ENCODE measurements at regions not wholly inside any gene's neighbourhood (a gene's known extent, or its start where the extent isn't known, plus 50 kb on each side); places are given as distances from the start of the nearest gene placed in this dataset.

DNA sequence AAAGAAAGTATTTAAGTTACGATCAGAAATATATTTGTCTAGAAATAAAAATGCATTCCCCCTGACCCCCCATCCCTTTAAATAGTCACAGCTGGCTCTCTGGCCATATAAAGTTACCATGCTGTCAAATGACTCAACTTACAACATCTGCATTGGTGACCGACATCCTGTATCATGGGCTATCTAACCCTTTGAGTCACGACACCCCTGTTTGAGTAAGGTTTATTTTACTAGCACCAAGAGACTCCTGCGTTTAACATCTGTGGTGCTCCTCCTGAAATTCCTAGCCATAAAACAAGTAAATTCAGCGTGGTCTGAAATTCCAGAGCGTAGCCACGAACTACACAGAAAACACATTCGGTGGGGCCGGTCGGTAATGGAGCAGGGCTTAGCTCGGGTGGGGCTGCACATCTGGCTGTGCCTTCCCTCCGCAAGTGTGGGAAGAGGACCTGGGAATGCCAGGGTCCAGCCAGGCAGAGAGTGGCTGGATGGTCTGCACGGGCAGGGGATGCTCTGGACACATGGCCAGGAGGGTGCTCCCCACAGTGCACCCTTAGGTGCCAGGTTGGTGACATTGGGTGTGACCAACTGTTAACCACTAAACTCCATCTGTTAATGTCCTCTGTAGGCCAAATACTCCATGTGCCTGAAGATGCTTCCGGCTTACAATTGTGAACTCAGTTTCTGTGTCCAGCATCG lies 53.0 kb upstream of the CLDN14 start:
- no peak for DNase-seq

GRCh38 chr21:36533468-36533848 lies 53.5 kb upstream of the CLDN14 start:
- DNase-seq: no peak

DNA sequence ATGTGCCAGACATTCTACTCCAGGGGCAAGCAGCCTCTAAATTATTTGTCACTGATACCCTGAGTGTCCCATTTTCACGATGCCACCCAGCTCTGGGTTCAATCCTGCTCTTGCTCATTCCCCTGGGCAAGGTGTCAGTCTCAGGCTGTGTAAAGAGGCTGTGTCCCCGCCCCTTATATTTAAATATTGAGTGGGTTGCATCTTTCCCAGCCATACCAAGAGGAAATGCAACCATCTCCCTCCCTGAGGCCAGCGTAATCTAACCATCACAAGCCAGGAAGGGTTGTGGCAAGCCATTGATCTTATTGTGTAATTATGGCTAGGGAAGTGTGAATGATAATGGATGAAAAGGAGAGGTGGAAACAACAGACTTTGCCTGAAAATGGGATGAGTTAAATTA lies 54.7 kb upstream of the CLDN14 start:
- no peak for DNase-seq

DNA sequence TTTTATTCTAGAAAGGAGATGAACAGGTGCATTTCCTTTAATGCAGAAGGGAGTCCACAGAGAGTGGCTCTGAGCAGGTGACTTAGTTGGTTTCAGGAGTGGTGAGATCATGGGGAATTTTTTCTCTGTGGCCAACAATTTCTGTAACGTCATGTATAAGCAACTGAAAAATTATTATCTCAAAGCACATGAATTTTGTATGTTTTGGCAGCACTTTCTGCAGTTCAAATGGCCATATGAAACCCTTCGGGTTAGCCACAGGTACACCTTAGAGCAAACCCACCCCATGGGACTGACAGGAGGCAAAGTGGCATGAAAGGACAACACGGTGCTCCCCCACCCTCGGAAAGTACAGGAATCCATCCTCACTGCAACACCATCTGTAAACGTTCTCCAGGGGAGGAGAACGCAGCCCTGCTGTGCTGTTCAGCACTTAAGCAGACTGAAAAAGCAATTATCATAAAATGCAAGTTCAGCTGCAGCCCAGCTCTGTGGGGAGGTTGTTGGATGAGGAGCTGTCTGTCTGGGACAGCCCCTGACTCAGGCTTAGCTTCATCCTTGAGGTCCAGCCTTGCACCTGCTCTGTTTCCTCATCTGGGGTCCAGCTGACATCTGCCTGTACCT lies 55.8 kb upstream of the CLDN14 start:
- DNase-seq: no peak

- no peak for DNase-seq
Observed at GRCh38 chr21:36538761-36539160, 58.8 kb upstream of the CLDN14 start.

DNA sequence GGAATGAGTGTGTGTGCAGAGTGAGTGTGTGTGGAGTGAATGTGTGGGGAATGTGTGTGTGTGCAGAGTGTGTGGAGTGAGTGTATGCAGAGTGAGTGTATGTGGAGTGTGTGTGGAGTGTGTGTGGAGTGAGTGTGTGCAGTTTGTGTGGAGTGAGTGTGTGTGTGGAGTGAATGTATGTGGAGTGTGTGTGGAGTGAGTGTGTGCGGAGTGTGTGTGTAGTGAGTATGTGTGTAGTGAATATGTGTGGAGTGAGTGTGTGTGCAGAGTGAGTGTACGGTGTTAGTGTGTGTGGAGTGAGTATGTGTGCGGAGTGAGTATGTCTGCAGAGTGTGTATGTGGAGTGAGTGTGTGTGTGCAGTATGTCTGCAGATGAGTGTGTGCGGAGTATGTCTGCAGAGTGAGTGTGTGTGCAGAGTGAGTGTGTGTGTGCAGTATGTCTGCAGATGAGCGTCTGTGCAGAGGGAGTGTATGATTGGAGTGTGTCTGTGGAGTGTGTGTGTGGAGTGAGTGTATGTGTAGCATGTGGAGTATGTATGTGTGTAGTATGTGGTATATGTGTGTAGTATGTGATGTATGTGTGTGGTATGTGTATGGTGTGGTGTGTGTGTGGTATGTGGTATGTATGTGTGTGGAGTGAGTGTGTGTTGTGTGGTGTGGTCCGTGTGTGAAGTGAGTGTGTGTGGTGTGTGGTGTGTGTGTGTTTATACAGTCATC lies 59.7 kb upstream of the CLDN14 start:
- DNase-seq: no peak

DNA sequence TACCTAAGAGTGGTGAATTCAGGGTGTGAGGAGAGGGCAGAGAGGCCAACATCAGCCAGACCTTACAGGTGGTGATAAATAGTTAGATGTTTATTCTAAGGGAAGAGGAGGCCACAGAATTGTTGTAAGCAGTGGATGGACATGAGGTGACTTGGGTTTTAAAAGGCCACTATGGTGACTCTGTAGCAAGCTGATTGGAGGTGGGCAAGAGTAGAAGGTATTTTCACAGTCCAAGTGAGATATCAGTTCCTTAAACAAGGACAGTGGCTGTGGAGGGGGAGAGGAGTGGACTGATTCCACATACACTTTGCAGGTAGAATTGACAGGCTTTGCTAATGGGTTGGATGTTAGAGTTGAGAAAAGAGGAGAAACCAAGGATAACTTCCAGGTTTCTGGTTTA lies 60.8 kb upstream of the CLDN14 start:
- DNase-seq: no peak

GRCh38 chr21:36541721-36542139 lies 61.8 kb upstream of the CLDN14 start:
- no peak for DNase-seq

GRCh38 chr21:36542312-36543101 lies 62.6 kb upstream of the CLDN14 start:
- no peak for DNase-seq

DNA sequence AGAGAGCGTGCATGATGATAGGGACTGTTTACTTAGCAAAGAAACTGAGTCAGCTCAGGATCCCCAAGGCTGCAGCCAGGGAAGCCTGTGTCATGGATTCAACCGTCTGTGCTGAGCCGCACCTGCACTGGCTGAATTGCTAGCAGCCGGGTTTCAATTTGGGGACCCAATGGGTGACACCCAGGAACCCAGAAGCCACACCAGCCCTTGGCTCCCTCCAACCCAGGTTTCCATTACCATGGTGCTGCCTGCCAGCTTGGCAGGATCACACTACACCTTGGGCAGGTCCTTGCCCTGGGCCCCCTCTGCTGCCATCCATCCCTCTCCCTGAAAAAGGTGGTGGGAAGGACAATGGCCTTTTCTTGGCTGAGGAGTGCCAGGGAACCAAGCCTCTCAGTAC lies 64.0 kb upstream of the CLDN14 start:
- DNase-seq: no peak

GRCh38 chr21:36544545-36544944 lies 64.6 kb upstream of the CLDN14 start:
- DNase-seq: peak; percentile 49

GRCh38 chr21:36545776-36546511 lies 66.0 kb upstream of the CLDN14 start:
- no peak for DNase-seq

GRCh38 chr21:36547464-36547863 lies 67.5 kb upstream of the CLDN14 start:
- DNase-seq: no peak

- DNase-seq: no peak
Observed at GRCh38 chr21:36548866-36549265, 68.9 kb upstream of the CLDN14 start.

GRCh38 chr21:36549470-36549869 lies 69.5 kb upstream of the CLDN14 start:
- DNase-seq: no peak

- DNase-seq: no peak
Observed at GRCh38 chr21:36550761-36551160, 70.8 kb upstream of the CLDN14 start.

DNA sequence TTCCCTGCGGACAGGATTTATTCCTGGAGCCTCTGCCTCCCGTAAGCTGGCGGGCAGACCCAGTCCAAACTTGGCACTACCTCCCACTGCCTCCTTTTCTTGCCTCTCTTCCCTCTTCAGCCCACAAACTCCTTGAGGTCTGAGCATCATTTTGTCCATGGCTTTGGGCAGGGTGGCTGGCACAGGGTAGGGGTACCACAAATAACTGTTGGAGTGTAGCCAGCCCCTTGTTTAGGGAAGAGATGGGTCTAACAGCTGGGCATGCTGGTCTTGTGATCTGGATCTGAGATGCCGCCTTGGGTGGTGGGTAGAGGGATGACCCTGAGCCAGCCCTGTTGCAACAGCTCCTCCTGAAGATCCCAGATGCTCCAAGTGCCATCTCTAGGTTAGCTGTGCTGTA lies 71.4 kb upstream of the CLDN14 start:
- DNase-seq: no peak

DNA sequence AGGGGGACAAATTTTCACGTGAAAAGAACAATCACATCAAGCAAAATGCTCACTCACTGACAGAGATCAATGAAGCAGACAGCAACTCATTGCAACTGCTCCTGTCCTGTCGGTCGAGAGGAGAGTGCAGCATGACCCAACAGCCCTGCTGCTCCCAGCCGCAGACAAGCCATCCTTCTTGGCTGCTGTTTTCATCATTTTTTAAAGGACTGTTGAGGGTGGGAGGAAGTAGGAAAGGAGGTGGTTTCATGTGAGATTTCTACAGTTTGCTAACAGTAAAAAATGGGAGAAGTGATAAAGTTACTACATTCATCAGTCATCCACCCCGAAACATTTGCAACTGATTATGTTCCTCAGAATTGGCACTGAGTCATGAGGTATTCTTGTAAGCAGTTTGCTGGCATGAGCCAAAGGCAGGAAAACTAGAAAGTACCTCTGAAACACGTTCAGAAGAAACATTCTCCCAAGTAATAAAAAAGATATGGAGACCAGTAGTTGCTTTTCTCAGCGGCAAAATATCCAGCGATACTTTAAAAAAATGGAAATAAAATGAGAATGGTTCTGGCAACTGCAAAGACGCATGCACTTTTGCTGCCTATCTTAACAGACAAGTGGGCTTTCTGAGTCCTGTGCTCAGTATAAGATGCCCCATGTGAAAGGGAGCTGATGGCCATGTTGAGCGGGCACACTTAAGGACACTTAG lies 72.0 kb upstream of the CLDN14 start:
- peak; percentile 66 for DNase-seq

- no peak for DNase-seq
Observed at GRCh38 chr21:36552434-36552785, 72.5 kb upstream of the CLDN14 start.

DNA sequence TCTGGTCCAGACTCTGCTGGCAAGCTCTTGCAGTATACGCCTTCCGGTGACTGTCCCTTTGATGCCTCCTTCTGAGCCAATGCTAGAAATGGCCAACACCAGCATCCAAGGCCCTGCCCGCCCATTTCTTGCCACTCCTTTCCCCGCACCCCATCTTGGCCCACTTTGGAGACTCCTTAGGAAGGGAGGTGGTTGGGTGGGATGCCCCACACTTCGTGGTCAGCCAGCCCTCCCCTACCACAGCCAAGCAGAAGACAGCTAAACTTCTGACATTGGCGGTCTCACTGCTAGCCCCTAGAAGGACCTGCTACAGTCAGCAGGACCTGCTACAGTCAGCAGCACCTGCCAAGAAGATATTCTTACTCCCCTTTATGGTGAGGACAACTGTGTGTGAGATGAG lies 73.5 kb upstream of the CLDN14 start:
- no peak for DNase-seq

- no peak for DNase-seq
Observed at GRCh38 chr21:36554411-36555157, 74.7 kb upstream of the CLDN14 start.

All from eye (tissue), 1 donor.